ENCODE measurements at regions not wholly inside any gene's neighbourhood (a gene's known extent, or its start where the extent isn't known, plus 50 kb on each side); places are given as distances from the start of the nearest gene placed in this dataset.

GRCh38 chr1:215018555-215018954, 64.0 kb upstream of the KCNK2 start:
- no peaks in the 10 kb centered on the region for H3K36me3 ChIP-seq

GRCh38 chr1:215022204-215022603, 60.3 kb upstream of the KCNK2 start:
- 40 to 84% (median 50%) methylated on average over 1 of the region's 1 CpG for WGBS, 5 donors

More at GRCh38 chr1:215018555-215018954, 64.0 kb upstream of the KCNK2 start:
- H3K4me1 ChIP-seq: no peaks in the 10 kb centered on the region
- H3K27ac ChIP-seq: no peak overlapping the region
- DNase-seq: no peak
- no peaks in the 10 kb centered on the region for H3K9me3 ChIP-seq
- H3K27me3 ChIP-seq: no peaks in the 10 kb centered on the region
- 64 to 79% (median 66%) methylated on average over 3 of the region's 3 CpGs for WGBS, 5 donors
- H3K4me3 ChIP-seq: no peak overlapping the region
- intact Hi-C loops (cut with DNase I; ENCODE audit: low total_unique reads): no loop called here
- TF ChIP-seq CTCF (IDR thresholded peaks at IDR 0.05) (no peak), EP300 (IDR thresholded peaks at IDR 0.05) (no peak), POLR2A (IDR thresholded peaks at IDR 0.05) (no peak), POLR2AphosphoS5 (IDR thresholded peaks at IDR 0.05) (no peak)

GRCh38 chr1:215022741-215023141, 59.8 kb upstream of the KCNK2 start:
- WGBS, 5 donors: 47 to 74% (median 57%) methylated on average over 1 of the region's 1 CpG
- intact Hi-C loops (cut with DNase I; ENCODE audit: low total_unique reads): no loop called here
- H3K27ac ChIP-seq: peak overlapping the region in 3 of 5 donors; percentile 3 to 43 (median 34)
- no peaks in the 10 kb centered on the region for H3K27me3 ChIP-seq
- no peak for DNase-seq
- H3K9me3 ChIP-seq: no peaks in the 10 kb centered on the region
- H3K4me3 ChIP-seq: no peak overlapping the region
- TF ChIP-seq POLR2AphosphoS5 (IDR thresholded peaks at IDR 0.05) (no peak), CTCF (IDR thresholded peaks at IDR 0.05) (no peak), POLR2A (IDR thresholded peaks at IDR 0.05) (no peak), EP300 (IDR thresholded peaks at IDR 0.05) (no peak)
- H3K4me1 ChIP-seq: no peaks in the 10 kb centered on the region
- H3K36me3 ChIP-seq: no peaks in the 10 kb centered on the region

More at GRCh38 chr1:215022204-215022603, 60.3 kb upstream of the KCNK2 start:
- intact Hi-C loops (cut with DNase I; ENCODE audit: low total_unique reads): no loop called here
- TF ChIP-seq POLR2A (IDR thresholded peaks at IDR 0.05) (no peak), EP300 (IDR thresholded peaks at IDR 0.05) (no peak), CTCF (IDR thresholded peaks at IDR 0.05) (no peak), POLR2AphosphoS5 (IDR thresholded peaks at IDR 0.05) (no peak)
- no peak for DNase-seq
- Histone ChIP-seq H3K27ac (peak overlapping the region in 4 of 5 donors; percentile 3 to 43 (median 31)), H3K4me1 (no peaks in the 10 kb centered on the region), H3K36me3 (no peaks in the 10 kb centered on the region), H3K27me3 (no peaks in the 10 kb centered on the region), H3K4me3 (no peak overlapping the region), H3K9me3 (no peaks in the 10 kb centered on the region)

GRCh38 chr1:215023155-215023832, 59.2 kb upstream of the KCNK2 start:
- no peak overlapping the region for H3K4me3 ChIP-seq
- WGBS, 5 donors: 68 to 86% (median 69%) methylated on average over 4 of the region's 4 CpGs
- no peak for DNase-seq
- intact Hi-C loops (cut with DNase I; ENCODE audit: low total_unique reads): no loop called here
- TF ChIP-seq POLR2A (IDR thresholded peaks at IDR 0.05) (no peak), EP300 (IDR thresholded peaks at IDR 0.05) (no peak), CTCF (IDR thresholded peaks at IDR 0.05) (no peak), POLR2AphosphoS5 (IDR thresholded peaks at IDR 0.05) (no peak)
- no peaks in the 10 kb centered on the region for H3K36me3 ChIP-seq
- no peaks in the 10 kb centered on the region for H3K4me1 ChIP-seq
- no peaks in the 10 kb centered on the region for H3K9me3 ChIP-seq
- peak overlapping the region in 2 of 5 donors; percentile 34 to 43 for H3K27ac ChIP-seq
- H3K27me3 ChIP-seq: no peaks in the 10 kb centered on the region
